HG03575 (cell line): ENCODE measurements at regions not wholly inside any gene's neighbourhood (a gene's known extent, or its start where the extent isn't known, plus 50 kb on each side); places are given as distances from the start of the nearest gene placed in this dataset.
"Not testable (repeated sequence)": the region's sequence is repeated elsewhere in the genome, so short reads cannot be mapped to it uniquely, and the experiment has no call there.

Source experiments
- ATAC-seq: cut with Tn5 transposase; IDR thresholded peaks from one replicate; pipeline ENCODE4 v1.9.1; 2021; ENCODE audit not compliant: unreplicated experiment, insufficient number of reproducible peaks, low FRiP score; ENCODE audit errors: extremely low read depth

- no peak for ATAC-seq
Observed at GRCh38 chr13:21309542-21310172, 133.2 kb downstream of the MRPL57 start.

- no peak for ATAC-seq
Observed at GRCh38 chr13:21310220-21310619, 133.8 kb downstream of the MRPL57 start.

- ATAC-seq, result not testable (repeated sequence)
Observed at GRCh38 chr13:21314976-21315375, 138.5 kb downstream of the MRPL57 start.

GRCh38 chr13:21316376-21316775 is 139.9 kb downstream of the MRPL57 start:
- no peak for ATAC-seq

- ATAC-seq, result no peak
Observed at GRCh38 chr13:21318891-21319532, 140.1 kb downstream of the ZDHHC20 start.

GRCh38 chr13:21319869-21320641 is 139.0 kb downstream of the ZDHHC20 start:
- no peak for ATAC-seq

GRCh38 chr13:21320642-21321034 is 138.5 kb downstream of the ZDHHC20 start:
- ATAC-seq, result no peak

GRCh38 chr13:21321269-21321668 is 137.8 kb downstream of the ZDHHC20 start:
- no peak for ATAC-seq

GRCh38 chr13:21322327-21322965 is 136.7 kb downstream of the ZDHHC20 start:
- no peak for ATAC-seq
